HK-2 (cell line): ENCODE measurements at regions not wholly inside any gene's neighbourhood (a gene's known extent, or its start where the extent isn't known, plus 50 kb on each side); places are given as distances from the start of the nearest gene placed in this dataset.
A peak's percentile ranks its signal among the peaks of the same experiment; 100 is the strongest.
"Not testable (repeated sequence)": the region's sequence is repeated elsewhere in the genome, so short reads cannot be mapped to it uniquely, and the experiment has no call there.

Experiments used
- DNase-seq: peaks from one replicate; pipeline ENCODE4 v3.0.0-alpha.2; 2018; ENCODE audit not compliant: unreplicated experiment

DNA sequence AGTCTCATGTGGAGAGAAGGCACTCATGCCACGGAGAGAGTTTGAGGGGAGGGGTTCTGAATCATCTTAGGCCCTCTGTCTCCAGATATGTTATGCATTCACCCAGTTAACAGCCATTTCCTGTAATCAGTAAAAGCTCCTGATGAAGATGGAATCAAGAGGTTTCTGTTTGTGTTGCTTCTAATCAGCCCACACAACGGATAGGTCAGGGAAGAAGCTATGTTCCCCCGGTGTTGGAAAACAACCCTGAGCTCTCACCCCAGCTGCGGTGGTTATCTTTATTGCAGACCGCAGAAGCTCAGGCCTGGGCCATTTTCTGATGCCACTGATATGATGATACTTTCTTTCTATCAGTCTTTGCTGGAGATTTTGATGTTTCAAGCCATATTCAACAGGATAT lies 338.5 kb upstream of the ONECUT1 start:
- no peak for DNase-seq

DNA sequence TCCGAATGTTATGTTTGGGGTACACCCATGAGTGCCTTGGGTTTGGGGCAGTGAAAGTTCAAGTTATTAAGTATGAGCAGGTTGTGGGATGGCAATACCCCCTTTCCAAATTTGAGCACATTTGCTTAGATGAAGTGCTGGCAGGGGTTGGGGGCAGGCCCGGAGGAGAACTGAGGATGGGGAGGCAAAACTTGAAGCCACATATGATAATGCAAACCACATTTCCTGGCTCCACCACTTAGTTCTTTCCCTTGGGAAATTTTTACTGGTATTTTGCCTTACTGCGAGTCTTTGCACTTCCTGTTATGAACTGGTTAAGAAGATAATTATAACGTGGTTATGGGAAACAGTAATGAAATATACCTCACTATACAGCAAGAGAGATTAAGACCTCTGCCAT lies 336.0 kb upstream of the ONECUT1 start:
- no peak for DNase-seq

DNA sequence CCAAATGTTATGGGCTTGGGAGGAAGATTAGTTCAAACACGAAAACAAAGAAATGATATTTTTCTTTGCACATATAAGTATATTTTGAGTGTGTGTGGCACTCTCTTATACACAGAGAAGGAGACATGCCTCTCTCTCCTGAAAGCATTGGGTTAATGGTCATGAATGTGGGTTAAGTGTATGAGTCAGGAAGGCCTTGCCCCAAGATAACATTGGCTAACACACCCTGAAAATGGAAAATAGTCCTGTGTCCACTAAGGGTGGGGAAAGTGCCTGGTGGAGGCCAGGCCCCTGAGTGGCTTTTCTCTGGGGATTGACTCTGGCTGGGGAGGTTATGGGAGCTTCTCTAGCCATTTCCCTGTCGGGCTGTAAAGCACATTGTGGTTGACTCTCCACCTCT lies 332.7 kb upstream of the ONECUT1 start:
- no peak for DNase-seq

DNA sequence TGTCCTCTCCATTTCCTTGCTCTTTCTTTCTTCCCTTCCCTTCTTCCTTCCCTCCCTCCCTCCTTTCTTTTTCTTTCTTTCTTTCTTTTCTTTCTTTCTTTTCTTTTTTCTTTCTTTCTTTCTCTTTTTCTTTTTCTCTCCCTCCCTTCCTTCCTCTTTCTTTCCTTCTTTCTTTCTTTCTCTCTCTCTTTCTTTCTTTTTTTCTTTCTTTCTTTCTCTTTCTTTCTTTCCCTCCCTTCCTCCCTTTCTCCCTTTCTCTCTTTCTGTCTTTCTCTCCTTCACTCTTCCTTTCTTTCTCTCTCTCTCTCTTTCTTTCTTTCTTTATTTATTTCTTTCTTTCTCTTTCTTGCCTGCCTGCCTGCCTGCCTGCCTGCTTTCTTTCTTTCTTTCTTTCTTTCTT lies 326.8 kb upstream of the ONECUT1 start:
- not testable (repeated sequence) for DNase-seq

DNA sequence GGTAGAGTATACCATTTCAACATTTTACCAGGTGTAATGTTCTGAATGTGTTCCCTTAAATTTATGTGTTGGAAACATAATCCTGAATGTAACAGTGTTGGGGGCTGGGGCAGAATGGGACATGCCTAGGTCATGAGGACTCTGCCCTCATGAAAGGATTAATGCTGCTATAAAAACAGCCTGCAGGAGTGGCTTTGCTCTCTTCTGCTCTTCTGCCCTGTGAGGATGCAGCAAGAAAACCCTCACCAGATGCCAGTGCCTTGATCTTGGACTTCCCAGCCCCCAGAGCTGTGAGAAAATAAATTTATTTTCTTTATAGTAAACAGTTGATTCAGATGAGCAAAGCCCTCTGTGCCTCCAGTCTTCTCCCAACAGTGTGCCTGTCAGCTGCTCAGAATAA lies 326.0 kb upstream of the ONECUT1 start:
- DNase-seq, result no peak

DNA sequence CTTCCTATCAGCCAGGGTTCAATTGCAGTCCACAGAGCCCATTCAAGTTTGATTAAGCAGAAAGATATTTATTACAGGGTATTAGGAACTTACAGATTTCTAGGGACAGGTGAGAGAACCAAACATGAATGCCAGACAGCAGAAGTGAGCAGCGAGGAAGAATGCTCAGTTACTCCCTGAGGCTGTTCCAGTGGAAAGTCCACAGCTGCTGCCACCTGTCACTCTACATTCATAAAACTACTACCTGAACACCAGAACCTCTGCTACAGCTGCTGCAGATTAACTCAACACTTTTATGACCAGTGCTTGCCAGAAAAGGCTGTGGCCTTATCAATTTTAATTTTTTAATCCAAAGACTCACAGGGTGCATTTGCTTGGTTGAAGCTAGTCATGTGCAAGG lies 325.4 kb upstream of the ONECUT1 start:
- DNase-seq, result no peak

DNA sequence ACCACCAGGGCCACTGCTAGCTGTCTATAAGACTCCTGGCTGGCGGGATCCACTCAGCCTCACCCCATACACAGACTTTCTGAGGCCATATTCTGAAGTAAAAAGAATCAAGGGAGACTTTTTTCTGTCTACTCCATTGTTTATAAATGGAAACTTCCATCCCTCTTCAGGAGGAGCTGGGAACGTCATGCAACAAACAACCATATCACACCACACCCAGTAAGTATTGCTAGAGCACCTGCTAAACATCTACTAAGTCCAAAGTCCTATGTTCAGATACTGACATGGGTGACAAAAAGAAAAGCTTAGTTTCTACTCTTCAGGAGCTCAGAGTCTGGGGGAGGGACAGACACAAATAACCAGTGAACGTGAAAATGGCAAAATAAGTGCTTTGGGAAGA lies 324.8 kb upstream of the ONECUT1 start:
- no peak for DNase-seq

DNA sequence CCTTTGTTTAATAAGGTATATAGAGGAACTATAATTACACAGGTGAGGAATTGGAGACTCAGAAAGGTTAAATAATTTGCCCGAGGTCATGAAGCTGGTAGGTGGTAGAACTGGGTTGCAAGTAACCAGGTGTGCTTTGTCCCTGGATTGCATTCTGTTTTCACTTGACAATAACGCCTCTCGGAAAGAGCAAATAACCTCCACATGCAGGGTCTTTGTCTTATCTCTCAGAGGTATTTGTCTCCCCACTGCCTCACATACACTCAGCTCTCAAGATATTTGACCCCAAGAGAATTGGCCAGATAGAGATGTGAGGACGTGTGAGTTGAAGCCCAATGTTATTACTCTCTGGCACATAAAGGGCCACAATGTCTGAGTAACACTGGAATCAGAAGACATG lies 320.9 kb upstream of the ONECUT1 start:
- DNase-seq, result no peak

DNA sequence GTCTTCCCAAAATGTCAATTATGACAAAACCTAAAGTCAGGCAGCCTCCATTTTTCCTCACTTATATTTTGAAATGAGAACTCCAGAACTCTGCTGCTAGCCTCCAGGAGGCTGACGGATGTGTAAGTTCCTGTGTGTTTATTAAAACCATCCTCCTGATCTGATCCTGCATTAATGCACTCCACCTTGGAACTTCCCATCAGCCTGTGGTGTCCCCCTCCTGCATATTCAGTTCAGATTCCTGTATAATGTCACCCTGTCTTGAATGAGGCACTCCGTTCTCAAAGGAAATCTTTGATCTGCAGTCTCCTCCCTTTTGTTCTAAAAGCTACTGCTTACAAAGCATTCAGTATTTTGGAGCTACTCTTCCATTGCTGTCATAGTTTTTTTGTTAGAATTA lies 318.2 kb upstream of the ONECUT1 start:
- DNase-seq, result no peak

DNA sequence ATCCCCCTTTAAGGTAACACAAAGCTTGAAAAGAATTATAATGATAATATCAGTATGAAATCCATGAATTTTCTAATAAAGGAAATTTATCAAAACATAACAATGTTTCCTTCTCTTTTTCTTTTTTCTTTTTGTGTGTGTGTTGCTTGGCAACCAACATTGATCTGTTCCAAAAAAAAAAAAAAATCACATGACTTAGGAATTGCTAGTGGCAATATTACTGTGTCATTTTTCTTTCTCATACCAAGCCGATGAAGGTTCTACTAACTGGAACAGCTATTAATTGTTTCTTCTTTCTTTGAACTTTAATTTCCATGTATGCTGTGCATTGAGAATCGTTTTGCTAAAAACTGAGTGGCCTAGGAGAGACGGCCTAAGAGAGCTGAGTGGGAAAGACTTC lies 317.7 kb upstream of the ONECUT1 start:
- no peak for DNase-seq

DNA sequence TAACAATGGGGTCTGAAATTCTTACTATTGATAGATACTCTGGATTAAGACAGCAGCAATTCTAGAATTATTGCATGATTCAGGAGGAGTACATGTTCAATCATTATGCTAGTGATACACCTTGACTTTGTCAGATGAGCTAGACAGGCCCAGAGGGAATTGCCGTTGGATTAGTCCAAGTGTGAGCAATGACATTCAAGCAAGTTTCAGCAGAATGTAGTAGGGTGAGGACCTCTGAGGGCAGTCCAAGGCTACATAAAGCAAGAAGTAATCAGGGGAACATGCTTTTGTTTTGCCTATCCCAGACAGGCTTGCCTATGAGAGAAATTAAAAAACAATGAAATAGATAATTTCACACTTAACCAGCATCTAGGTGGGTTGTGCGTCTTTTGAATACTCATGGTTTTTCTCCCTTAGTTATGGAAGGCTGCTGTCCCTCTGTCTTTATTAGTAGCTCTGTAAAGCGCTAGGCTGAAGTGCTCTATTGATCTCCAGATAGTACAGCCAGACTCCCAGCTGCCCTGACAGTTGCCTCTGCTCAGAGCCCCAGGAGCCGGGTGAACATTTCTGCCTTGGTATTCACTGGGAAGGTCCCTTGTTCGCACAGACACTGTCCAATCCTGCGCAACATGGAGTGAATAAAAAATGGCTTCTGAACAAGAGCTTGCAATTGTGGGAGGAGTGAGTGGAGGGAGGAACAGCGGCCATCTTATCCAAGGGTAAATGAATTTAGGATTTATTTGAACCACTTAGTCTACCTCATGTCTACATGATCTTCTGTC lies 316.6 kb upstream of the ONECUT1 start:
- no peak for DNase-seq

DNA sequence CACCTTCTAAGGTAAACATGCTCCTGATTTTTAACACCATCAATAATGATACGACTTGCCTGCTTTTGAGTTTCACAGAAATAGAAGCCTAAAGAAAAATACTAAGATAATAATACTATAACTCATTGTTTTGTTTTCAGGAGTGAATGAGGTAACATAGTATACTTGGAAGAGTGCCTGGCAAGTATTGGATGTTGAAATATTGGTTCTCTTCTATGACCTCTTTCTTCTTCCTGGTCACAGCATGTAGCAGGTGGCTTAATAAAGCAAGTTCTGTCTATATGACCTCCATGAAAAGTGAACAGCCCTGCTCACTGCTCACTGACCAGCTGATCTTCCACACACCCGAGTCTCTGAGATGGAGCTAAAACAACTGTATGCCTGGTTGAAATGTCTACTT lies 312.3 kb upstream of the ONECUT1 start:
- DNase-seq, result no peak

DNA sequence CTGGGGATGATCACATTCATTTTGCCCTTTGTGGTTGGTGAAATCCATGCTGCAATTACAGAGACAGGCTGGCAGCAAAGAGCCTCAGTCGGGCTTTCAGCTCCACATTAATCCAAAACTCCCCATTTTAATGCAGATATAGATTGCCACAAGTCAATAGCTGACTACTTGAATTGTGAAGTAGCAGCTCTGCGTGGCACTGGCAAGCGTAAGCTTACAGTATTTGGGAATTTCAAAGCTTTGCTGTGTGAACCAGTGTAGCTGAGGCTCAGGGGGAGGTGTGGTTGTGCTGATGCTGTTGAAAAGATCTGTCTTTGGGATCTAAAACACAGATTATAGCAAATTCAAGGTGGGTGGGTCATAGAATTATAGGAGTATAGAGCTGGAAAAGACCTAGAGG lies 290.3 kb upstream of the ONECUT1 start:
- DNase-seq, result no peak

DNA sequence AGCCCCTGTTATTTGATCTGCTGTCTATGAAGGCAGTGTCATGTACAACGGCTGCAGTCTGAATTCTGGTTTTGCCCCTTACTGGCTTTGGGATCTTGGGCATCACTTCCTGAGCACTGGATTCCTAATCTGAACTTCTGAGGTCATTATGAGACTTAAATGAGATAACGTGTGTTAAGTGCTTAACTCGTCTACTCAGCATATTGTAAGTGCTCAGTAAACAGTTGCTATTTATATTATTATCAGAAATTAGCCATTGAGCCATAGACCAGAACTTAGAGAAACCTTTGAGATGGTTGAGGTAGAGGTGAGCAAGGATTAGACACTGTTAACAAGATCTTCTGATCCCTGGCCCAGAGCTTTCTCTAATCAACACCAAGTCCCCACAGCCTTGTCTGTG lies 284.1 kb upstream of the ONECUT1 start:
- no peak for DNase-seq

DNA sequence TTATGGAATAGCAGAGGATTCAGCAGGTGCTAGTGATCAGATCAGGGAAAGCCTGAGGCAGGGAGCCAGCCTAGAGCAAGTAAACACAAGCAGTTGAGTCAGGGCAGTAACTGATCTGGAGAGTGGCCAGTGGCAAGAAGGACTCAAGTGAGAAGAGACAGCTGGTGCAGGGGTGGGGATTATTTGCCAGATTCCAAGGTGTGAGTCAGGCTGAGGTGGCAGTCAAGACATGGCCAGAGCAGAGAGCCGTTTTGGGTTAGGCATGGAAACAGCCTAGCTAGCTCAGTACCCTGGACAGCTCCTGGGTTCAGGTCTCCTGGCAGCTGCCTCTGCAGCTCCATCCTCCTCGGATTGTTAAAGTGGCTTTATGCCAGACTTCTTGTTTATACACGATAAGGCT lies 281.9 kb upstream of the ONECUT1 start:
- peak; percentile 76 for DNase-seq

DNA sequence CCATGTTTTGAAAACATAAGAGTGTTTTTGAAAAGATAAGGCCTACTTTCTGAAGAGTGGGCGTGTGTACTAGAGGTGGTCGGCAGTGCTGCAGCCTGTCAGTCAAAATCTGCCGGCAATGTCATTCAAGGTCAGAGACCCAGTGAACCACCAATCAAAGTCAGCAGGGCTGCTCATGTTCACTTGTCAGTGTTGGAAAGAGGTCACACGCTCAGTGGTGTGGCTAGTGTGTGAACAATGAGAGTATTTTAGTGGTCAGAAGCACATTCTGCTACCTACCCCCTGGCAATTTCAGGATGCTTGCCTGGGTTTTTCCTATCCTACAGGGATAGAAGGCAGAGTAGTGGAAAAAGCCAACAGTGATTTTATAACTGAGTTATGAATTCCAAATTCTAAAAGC lies 278.5 kb upstream of the ONECUT1 start:
- no peak for DNase-seq

DNA sequence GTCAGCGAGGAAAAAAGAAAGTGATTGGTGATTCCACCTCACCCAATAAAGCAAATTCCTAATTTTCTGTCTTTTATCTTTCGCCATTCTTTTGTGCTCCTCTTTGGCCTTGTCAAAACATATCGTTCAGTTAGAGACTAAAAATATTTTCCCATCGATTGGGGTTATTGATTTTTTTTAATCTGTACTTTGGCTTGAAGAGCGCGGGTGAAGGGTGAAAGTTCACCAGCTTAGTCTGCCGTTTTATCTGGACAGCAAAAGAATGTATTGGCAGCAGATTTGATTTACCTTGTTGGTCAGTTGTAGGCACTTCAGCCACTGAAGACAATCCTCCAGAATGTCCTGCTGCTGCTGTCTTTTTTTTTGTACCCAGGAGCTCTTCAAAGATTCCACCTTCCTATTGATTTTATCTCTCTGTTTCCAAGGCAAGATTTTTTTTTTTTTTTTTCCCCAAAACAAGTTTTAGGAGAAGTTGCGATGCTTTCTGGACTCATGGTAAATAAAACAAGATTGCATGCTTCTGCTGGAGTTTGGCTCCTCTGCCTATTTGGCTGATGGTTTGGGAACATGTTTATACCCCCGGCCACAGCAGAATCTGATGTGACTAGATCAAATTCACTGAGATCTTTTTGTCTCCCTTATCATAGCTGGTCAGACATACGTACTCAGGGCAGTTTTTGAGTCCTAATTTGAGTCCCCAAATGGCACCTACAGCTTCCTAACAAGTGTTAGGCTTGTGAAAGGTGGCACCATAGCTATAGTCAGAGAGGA lies 269.3 kb upstream of the ONECUT1 start:
- DNase-seq, result no peak

DNA sequence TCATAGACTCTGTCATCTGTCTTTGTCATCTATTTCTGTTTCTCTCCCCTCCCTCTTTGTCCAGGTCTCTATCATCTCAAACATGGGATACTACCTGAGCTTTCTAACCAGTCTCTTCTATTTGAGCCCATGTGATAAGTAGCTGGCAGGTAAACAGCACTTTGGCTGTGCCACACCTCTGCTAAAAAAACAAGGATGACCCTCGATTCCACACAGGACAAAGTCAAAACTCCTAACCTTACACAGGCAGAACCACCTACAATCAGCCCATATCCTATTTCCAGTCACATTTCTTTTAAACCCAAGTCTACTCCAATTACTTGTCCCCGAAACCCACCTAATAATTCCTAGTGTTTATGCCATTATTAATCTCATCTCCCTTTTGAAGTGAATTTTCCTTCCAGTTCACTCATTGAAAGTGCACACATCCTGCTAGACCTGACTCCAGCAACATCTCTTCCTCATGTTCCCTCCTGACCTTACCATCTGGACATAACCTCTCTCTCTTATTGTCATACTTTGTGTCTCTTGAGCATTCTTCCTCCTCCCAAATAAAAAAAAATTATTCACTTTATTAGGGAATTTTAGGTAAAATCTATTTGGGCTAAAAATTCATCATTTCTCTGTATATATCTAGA lies 256.1 kb upstream of the ONECUT1 start:
- DNase-seq, result no peak

DNA sequence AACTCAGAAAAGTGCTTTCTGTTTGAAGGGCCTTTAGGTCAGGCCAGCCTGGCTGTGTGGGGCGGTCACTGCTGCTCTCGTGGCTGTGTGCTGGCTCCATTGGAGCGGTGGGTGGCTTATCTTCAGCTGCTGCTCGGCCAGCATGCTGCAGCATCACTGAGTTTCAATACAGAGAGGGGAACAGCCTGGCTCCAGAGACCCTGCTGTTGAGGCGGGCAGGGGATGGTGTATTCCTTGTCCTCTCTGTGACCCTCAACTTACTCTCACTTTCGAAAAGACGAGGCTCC lies 248.5 kb upstream of the ONECUT1 start:
- DNase-seq, result no peak

DNA sequence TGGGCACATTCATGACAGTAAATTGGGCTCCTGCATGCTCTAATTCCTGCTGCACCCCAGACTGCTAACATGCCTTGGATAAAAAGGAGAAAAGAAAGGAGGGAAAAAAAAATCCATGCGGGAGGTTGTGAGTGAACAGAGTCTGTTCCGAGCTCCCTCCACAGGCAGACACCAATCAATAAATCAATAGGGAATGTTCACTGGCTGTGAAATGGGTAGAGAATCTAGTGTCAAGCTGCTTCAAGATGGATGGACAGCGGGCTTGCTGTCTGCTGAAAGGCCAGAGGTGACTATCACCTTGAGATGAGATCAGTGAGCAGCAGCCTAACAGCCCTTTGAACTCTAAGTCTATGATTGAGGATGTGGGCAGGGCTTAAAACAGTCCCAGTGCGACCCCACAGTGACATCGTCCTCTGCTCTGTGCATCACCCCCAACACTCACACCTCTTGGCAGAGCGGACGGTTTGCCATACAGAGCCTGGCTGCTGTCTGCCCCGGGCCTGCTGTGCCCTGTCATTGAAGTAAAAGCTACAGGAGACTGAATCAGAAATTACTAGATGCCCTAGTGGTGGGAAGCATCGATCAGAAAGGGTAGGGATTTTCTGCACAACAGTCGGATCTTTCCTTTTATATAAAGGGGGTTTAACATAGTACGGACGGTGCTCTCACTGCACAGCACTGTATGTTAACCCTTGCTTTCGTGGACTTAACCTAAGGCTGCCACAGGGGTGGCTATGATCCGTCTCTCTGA lies 247.9 kb upstream of the ONECUT1 start:
- DNase-seq, result no peak

DNA sequence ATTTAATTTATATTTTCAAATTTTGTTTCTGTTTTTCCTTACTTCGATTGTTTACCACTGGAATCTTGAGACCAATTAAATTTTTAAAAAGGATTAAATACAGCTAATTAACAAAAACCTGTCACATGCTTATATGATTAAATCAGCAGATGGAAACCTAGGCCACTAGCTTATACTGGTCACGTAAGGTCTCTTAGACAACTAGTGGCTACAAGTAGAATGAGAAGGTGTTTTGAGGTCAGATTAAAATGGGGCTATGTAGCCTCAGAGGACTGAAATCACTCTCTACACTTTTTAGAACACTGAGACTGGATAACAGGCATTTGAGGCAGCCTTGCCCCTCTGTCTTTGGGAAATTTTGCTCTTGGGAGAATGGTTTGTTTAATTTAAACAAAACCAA lies 246.5 kb upstream of the ONECUT1 start:
- DNase-seq, result no peak

DNA sequence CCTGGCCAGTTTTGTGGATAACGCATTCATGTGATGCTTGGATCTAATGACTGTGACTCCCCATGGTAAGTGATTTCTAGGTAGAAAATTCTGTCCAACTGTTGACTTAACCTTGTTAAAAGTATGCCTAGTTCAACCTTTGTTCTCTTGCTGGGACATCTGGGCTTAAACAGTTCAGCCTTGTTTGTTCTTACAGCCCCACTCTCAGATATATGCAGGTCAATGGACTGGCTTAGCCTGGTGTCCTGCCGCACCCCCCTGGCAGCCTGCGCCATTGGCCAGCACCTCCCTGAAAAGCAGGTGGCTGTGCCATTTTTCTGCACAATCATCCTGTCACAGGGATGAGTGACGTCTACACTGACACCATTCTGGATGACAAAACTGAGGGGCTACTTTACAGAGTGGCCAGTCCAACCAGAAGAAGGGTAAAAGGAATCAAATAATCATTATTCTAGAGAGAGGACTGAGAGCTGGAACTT lies 244.7 kb upstream of the ONECUT1 start:
- DNase-seq, result no peak
